Kidney capillary endothelial cell (primary cell): ENCODE measurements at regions not wholly inside any gene's neighbourhood (a gene's known extent, or its start where the extent isn't known, plus 50 kb on each side); places are given as distances from the start of the nearest gene placed in this dataset.

ENCODE experiments used
- DNase-seq: peaks from one replicate; pipeline ENCODE4 v3.0.0-alpha.2; 2018; ENCODE audit warnings: low spot score

DNA sequence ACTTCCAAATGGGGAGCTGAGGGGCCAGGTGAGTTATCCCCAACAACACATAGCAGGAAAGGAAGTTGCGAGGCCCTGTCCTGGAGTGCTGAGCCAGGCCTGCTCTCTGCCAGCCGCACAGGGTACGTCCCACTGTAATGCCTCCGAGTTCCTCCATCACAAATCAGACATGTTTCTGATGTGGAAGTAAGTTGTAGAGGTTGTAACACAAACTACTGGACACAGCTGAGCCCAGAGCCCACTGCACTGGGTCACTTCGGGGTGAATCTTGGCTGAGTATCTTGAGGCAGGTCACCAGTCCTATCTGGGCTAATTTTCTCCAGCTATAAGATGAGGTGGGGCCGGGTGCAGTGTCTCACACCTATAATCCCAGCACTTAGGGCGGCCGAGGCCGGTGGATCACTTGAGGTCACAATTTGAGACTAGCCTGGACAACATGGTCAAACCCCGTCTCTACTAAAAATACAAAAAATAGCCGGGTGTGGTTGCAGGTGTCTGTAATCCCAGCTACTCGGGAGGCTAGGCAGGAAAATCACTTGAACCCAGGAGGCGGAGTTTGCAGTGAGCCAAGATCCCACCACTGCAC lies 100.8 kb upstream of the CDH5 start:
- DNase-seq: no peak

GRCh38 chr16:66265048-66265415 lies 101.5 kb upstream of the CDH5 start:
- DNase-seq: no peak

- DNase-seq: no peak
Observed at GRCh38 chr16:66264311-66265047, 102.0 kb upstream of the CDH5 start.

GRCh38 chr16:66263973-66264310 lies 102.5 kb upstream of the CDH5 start:
- no peak for DNase-seq

DNA sequence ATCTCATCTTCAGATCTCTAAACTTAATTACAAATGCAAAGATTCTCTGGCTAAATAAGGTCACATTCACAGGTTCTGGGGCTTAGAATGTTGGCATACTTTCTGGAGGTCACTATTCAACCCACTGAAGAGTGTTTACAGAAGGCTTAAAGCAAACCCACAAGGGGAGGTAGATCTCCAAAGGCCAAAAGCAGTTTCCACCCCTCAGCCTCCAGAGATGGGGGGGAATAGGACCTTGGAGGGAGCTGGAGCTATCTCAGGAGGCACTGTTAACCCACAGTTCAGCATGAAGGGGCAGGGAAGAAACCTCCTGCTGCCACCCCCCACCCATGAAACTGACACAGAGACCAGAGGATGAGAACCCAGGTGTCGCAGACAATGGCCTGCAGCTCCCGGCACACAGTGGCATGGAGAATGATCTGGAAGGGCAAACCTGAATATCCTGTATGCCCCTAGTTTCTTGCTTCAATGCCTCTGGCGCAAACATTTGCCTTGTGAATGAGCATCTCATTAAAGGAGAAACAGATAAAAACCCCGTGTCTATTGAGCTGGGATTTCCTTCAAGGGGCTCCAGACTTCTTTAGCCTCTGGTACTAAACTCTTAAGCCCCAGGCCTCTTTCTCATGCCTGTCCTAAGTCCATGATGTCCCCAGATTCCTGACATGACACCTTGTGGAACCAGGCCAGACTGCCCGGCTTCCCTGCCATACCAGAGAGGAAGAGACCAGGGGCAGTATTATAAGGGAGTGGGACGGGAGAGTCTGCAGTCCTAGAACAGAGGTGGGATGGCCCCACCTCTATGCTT lies 103.1 kb upstream of the CDH5 start:
- DNase-seq: no peak

DNA sequence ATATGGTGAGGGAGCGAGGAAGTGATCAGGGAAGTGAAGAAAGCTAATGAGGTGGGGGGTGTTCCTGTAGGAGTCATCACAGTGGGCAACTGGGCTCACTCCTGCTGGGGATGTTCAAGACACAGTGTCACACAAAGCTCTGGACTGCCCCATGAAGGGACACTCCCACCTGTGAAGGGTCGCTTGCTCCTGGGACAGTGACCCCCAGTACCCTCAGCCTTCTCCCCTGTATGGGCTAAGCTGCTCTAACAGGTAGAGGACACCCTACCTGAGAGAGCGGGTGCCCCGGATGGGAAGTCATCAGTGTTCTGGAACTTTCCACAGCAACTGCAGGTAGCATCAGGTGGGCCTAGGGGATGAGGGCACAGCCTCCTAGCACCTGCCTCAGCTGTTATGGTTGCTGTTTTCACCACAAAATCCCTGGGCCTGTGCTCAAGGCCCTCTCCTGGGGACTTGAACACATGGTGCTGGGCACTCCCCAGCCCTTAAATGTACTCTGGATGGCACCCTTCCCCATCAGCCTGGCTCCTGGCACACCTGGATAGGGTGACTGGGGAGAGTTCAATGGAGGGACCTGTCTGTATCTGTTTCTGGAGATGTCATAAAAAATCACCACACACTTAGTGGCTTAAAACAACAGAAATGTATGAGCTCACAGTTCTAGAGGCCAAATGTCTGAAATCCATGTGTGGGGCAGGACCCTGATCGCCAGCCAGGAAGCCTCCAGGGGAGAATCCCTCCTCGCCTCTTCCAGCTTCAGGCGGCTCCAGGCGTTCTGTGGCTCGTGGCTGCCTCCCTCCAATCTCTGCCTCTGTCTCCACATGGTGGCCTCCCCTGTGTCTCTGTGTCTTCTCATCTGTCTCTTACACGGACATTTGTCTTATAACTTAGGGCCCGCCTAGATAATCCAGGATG lies 104.0 kb upstream of the CDH5 start:
- DNase-seq: no peak

GRCh38 chr16:66261826-66262225 lies 104.7 kb upstream of the CDH5 start:
- DNase-seq: no peak

DNA sequence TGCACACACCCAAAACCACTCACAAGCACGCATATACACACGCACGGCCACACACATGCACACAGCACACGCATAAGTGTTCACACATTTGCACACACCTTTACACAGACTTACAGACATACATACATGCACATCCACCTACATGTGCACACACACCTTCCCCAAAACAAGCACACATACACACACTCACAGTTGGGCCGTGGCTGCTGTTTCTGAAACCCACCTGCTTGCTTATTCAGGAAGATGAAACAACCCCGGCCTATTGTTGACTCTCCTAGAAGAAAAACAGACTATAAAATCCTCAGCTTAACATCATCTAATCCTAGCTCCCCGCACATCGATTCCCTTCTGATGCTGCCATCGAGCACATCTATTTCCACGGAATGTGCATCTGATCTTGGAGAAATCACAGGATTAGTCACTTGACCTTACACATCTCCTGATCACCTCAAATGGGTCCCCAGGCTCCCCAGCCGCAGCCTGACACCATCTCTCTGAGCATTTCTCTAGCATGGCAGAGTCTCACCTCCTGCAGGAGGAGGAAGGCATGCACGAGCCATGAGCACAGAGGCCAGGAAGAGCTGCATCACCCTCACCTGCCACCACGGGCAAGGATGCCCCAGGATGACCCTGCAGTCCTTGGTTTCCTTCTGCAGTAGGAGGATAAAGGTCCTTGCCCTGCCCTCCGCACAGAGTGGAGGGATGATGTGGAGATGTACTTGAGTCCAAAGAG lies 105.8 kb upstream of the CDH5 start:
- no peak for DNase-seq

GRCh38 chr16:66258916-66259845 lies 107.3 kb upstream of the CDH5 start:
- no peak for DNase-seq

DNA sequence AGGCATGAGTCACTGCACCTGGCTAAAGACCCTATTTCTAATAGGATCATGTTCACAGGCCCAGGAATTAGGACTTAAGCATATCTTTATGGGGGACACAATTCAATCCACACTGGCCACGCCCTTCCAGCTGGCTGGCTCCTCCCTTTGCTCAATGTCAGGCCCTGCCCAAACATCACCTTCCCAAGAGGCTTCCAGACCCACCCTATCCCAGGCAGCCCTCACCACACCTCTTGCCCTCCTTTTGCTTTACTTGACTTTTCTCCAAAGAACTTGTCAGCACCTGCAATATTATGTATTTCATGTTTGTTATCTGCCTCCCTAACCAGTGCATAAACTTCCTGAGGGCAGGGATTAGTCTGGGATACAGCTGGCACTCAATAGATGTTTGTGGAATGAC lies 109.6 kb upstream of the CDH5 start:
- DNase-seq: no peak

DNA sequence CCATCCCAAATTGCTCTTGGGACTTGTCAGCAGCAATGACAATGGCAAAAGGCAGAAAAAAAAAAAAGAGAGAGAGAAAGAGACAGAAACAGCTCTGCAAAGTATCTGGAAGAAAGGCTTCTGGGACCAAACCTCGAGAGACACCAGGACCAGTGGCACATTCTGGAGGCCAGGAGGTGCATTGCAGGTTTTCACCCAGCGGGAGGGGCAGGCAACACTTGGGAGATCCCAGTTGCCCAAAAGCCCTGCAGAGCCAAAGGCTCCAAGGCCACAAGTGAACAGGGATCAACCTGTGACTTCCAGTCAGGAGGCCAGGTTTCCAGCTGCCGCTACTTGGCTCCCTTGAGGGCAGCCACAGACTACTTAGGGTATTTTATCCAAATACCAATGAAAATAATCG lies 110.8 kb upstream of the CDH5 start:
- no peak for DNase-seq

DNA sequence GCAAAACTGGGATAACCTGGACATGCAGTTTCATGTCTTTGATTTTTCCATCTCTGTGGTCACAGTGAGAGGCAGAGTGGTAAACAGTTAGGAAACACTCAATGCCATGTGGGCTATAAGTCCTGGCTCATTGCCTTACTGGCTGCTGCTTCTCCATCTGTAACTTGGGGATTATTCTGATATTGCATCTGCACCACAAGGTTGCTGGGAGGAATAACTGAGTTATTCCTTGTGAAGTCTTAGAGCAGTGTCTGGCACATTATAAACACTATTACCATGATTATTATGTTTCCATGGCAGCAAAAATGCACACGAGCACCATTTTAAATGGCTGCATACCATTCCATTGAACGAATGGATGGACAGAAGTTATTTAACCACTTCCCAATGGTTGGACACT lies 111.7 kb upstream of the CDH5 start:
- DNase-seq: no peak

DNA sequence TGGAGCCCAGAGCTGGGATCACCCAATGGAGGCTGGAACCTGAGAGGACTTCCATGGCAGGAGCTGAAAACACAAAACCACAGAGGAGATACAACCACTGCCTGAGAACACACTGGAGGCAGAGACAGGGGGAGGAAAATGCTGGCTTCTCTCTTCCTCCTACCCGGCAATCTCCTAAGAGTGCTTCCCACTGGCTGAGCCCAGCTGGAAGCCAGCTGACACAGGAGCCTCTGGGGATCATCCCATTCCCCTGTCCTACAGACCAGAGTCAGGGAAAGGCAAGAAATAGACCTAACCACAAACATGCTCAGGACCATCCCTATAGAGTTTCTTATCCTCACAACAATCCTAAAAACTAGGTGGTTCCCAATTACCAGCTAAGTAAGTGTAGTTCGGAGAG lies 112.4 kb upstream of the CDH5 start:
- no peak for DNase-seq

DNA sequence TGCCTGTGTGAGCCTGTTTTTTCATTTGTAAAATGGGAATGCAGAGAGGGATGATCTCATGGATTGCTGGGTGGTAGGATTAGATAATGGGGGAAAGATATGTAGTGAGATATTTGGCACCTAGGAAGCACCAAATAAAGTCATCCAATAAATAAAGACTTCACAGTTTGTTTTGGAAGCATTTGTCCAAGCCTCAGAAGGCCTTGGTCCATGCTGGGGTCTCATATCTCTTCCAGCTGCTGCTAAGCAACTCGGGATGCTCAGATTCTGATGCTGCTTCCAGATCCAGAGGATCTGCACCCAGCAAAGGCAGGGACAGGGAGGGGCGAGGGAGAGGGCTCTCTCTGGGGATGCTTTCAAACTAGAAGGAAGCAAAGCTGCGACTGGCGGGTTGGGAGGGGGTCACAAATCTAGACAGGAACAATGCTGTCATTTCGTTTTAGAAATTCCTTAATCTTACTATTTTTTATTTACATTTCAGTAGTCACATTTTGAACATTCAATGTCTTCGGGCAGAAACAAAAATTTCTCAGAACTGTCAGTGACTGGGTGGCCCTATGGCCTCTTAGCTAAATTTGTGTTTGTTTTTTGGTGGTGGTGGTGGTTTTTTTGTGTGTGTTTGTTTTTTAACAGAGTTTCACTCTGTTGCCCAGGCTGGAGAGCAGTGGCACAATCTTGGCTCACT lies 114.9 kb upstream of the CDH5 start:
- DNase-seq: no peak

GRCh38 chr16:66250686-66251431 lies 115.6 kb upstream of the CDH5 start:
- no peak for DNase-seq

GRCh38 chr16:66247516-66248481 lies 118.7 kb upstream of the CDH5 start:
- DNase-seq: no peak

GRCh38 chr16:66245868-66246267 lies 120.6 kb upstream of the CDH5 start:
- DNase-seq: no peak

DNA sequence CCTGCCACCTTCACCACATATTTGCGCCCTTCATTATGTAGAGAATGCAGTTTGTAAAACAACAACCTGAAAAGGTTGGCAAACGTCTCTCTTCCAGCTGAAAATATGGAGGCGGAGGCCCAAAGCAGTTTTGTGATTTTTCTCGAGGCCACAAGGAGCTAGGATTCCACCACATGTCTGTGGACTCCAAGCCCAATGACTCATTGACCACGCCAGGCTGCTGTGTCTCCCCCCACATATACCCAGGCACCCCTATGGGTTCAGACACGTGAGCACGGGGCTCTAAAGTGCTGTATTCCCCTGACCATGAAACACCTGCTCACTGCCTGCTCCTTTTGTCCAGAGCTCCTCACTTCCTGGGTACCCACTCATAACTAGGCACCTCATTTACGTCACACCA lies 121.4 kb upstream of the CDH5 start:
- no peak for DNase-seq
